MM.1S (cell line): ENCODE measurements at regions not wholly inside any gene's neighbourhood (a gene's known extent, or its start where the extent isn't known, plus 50 kb on each side); places are given as distances from the start of the nearest gene placed in this dataset.

ENCODE experiments used
- EZH2 ChIP-seq: fragments of 300-600 bp; sonication (generic); optimal IDR thresholded peaks from 2 replicates; pipeline ENCODE3; 2017; ENCODE audit warnings: low read depth, mild to moderate bottlenecking, antibody characterized with exemption, low read length, mixed read lengths
- EZH2phosphoT487 ChIP-seq: fragments of 300-600 bp; sonication (generic); IDR thresholded peaks from 2 replicates; pipeline ENCODE4 v1.6.1; 2018; ENCODE audit warnings: antibody characterized with exemption, low read length
- TF ChIP-seq, protein P1 (sequence below): fragments of 300-600 bp; sonication (generic); IDR thresholded peaks from 2 replicates; pipeline ENCODE4 v1.5.1; 2016; ENCODE audit warnings: antibody characterized with exemption, low read length, mixed read lengths

DNA sequence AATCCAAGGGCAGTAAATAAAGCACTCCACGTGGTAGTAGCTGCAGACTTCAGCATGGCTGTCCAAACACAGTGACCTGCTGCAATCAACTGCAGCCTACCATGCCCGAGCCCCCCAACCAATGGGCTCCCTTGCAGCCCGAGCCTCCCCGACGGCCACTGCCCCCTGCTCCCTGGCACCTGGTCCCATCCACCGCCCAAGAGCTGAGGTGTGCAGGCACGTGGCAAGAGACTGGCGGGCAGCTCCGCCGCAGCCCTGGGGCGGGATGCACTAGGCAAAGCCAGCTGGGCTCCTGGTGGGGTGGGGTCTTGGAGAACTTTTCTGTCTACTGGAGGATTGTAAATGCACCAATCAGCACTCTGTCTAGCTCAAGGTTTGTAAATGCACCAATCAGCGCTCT lies 57.6 kb upstream of the RGS2 start:
- no peak for TF ChIP-seq EZH2
- TF ChIP-seq, protein P1, sequence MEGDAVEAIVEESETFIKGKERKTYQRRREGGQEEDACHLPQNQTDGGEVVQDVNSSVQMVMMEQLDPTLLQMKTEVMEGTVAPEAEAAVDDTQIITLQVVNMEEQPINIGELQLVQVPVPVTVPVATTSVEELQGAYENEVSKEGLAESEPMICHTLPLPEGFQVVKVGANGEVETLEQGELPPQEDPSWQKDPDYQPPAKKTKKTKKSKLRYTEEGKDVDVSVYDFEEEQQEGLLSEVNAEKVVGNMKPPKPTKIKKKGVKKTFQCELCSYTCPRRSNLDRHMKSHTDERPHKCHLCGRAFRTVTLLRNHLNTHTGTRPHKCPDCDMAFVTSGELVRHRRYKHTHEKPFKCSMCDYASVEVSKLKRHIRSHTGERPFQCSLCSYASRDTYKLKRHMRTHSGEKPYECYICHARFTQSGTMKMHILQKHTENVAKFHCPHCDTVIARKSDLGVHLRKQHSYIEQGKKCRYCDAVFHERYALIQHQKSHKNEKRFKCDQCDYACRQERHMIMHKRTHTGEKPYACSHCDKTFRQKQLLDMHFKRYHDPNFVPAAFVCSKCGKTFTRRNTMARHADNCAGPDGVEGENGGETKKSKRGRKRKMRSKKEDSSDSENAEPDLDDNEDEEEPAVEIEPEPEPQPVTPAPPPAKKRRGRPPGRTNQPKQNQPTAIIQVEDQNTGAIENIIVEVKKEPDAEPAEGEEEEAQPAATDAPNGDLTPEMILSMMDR = no peak
- TF ChIP-seq EZH2phosphoT487 = no peak
